ENCODE measurements at regions not wholly inside any gene's neighbourhood (a gene's known extent, or its start where the extent isn't known, plus 50 kb on each side); places are given as distances from the start of the nearest gene placed in this dataset.

DNA sequence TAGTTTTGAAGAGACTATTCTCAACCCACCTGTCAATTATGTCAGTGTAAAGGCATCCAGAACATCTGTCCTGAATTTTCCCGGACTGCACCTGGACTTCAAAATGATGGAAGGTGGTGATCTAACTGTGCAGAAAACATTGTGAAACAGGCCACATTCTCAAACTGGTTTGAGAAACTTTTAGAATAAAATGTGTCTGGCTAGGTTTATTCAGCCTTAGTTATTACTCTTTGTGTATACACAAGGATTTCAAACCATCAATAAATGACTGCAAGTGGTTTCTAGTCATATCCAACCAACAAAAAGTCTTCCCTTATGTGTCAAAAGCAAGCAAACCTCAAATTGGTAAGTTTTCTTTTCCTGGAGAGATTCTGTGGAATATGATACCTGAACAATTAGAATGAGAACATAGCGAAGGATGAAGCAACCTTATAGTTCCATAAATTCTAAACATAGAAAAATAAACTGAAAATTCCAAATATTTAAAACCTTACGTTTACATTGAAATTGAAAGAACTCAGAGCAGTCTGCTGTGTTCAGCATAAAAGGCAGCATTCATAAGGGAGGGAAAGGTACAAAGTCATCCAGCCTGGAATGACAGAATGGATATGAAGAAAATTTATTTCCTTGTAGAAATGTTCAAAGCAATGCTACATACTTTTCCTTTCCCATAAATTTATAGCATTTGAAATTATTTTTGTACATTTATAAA lies 306.6 kb upstream of the TGFBR2 start:
- Histone ChIP-seq H3K4me1 (ENCODE audit: control insufficient read depth, insufficient read depth, low read length) (no peaks in the 10 kb centered on the region), H3K9ac (ENCODE audit: extremely low read depth, low read length, poor library complexity, severe bottlenecking) (no peak overlapping the region), H3K36me3 (ENCODE audit: control insufficient read depth, insufficient read depth, low read length) (no peaks in the 10 kb centered on the region), H3K27ac (ENCODE audit: low read depth, low read length) (no peak overlapping the region), H3K27me3 (ENCODE audit: control insufficient read depth, insufficient read depth, low read length, poor library complexity, severe bottlenecking) (no peaks in the 10 kb centered on the region), H3K9me3 (ENCODE audit: control insufficient read depth, low read length) (peaks cover 13% of the 10 kb centered on the region), H3K4me3 (ENCODE audit: low read length) (no peak overlapping the region)
- Mint-ChIP-seq H3K9me3 (peaks cover 8% of the 10 kb centered on the region), H3K4me1 (peaks cover 5% of the 10 kb centered on the region), H3K4me3 (no peak overlapping the region), H3K36me3 (ENCODE audit: low read depth) (no peaks in the 10 kb centered on the region), H3K27me3 (ENCODE audit: insufficient read depth) (no peaks in the 10 kb centered on the region), H3K27ac (no peak overlapping the region)
- DNase-seq: no peak
- 92 to 100% methylated on average over 2 to 3 of the region's 3 CpGs for WGBS, 2 experiments (ENCODE audit: insufficient coverage in 1 of 2, insufficient read length in 1 of 2)
- TF ChIP-seq, protein P1, sequence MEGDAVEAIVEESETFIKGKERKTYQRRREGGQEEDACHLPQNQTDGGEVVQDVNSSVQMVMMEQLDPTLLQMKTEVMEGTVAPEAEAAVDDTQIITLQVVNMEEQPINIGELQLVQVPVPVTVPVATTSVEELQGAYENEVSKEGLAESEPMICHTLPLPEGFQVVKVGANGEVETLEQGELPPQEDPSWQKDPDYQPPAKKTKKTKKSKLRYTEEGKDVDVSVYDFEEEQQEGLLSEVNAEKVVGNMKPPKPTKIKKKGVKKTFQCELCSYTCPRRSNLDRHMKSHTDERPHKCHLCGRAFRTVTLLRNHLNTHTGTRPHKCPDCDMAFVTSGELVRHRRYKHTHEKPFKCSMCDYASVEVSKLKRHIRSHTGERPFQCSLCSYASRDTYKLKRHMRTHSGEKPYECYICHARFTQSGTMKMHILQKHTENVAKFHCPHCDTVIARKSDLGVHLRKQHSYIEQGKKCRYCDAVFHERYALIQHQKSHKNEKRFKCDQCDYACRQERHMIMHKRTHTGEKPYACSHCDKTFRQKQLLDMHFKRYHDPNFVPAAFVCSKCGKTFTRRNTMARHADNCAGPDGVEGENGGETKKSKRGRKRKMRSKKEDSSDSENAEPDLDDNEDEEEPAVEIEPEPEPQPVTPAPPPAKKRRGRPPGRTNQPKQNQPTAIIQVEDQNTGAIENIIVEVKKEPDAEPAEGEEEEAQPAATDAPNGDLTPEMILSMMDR (conservative IDR thresholded peaks at IDR 0.05): no peak

DNA sequence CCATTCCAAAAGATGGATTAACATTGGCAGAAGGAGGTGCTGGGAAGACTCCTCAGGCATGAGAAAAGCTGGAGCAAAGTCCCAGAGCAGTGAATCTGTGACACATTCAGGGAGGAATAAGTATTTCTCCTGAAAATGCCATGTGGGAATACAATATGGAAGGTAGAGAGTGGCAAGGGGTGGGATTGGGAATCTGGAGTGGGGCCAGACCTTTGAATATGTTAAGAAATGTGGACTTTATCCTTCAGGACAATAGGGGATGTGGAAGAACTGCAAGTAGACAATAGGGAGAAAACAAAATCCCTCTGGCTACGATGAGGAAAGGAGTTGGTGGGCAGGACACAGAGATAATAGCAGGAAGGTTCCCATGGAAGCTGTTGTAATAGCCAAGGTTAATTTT lies 305.6 kb upstream of the TGFBR2 start:
- Mint-ChIP-seq H3K27me3 (ENCODE audit: insufficient read depth) (no peaks in the 10 kb centered on the region), H3K9me3 (peaks cover 8% of the 10 kb centered on the region), H3K4me1 (peaks cover 5% of the 10 kb centered on the region), H3K36me3 (ENCODE audit: low read depth) (no peaks in the 10 kb centered on the region), H3K4me3 (no peak overlapping the region), H3K27ac (no peak overlapping the region)
- Histone ChIP-seq H3K4me3 (ENCODE audit: low read length) (no peak overlapping the region), H3K27ac (ENCODE audit: low read depth, low read length) (no peak overlapping the region), H3K36me3 (ENCODE audit: control insufficient read depth, insufficient read depth, low read length) (no peaks in the 10 kb centered on the region), H3K9me3 (ENCODE audit: control insufficient read depth, low read length) (peaks cover 13% of the 10 kb centered on the region), H3K27me3 (ENCODE audit: control insufficient read depth, insufficient read depth, low read length, poor library complexity, severe bottlenecking) (no peaks in the 10 kb centered on the region), H3K9ac (ENCODE audit: extremely low read depth, low read length, poor library complexity, severe bottlenecking) (no peak overlapping the region), H3K4me1 (ENCODE audit: control insufficient read depth, insufficient read depth, low read length) (no peaks in the 10 kb centered on the region)
- TF ChIP-seq, protein P1 (conservative IDR thresholded peaks at IDR 0.05): no peak
- WGBS, 2 experiments (ENCODE audit: insufficient coverage in 1 of 2, insufficient read length in 1 of 2): 80 to 86% methylated on average over 1 of the region's 1 CpG
- DNase-seq: no peak

DNA sequence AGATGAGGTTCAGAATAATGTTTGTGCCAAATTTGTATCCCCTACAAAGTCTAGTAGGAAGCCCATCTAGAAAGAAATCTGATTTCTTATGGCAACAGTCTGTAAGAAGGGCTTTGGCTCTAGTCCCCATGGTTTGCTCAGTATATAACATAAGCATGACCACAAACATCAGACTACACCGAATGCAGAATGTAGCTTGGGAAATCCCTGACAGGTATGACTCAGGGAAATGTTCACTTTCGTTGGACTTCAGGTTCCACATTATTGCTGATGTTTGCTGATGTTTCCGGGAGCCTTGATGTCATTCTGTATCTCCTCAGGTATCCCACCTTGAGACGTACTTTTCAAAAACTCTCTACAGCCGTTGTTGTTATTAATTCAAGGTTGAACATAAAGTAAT lies 304.4 kb upstream of the TGFBR2 start:
- no peaks in the 10 kb centered on the region for H3K4me1 ChIP-seq (ENCODE audit: control insufficient read depth, insufficient read depth, low read length)
- no peak overlapping the region for H3K4me3 ChIP-seq (ENCODE audit: low read length)
- H3K9me3 Mint-ChIP-seq: peaks cover 8% of the 10 kb centered on the region
- no peak overlapping the region for H3K27ac ChIP-seq (ENCODE audit: low read depth, low read length)
- TF ChIP-seq, protein P1 (conservative IDR thresholded peaks at IDR 0.05): no peak
- no peak overlapping the region for H3K9ac ChIP-seq (ENCODE audit: extremely low read depth, low read length, poor library complexity, severe bottlenecking)
- no peak overlapping the region for H3K4me3 Mint-ChIP-seq
- no peaks in the 10 kb centered on the region for H3K27me3 ChIP-seq (ENCODE audit: control insufficient read depth, insufficient read depth, low read length, poor library complexity, severe bottlenecking)
- H3K27ac Mint-ChIP-seq: no peak overlapping the region
- H3K36me3 Mint-ChIP-seq (ENCODE audit: low read depth): no peaks in the 10 kb centered on the region
- H3K9me3 ChIP-seq (ENCODE audit: control insufficient read depth, low read length): peaks cover 13% of the 10 kb centered on the region
- H3K27me3 Mint-ChIP-seq (ENCODE audit: insufficient read depth): no peaks in the 10 kb centered on the region
- 77 to 80% methylated on average over 4 to 5 of the region's 5 CpGs for WGBS, 2 experiments (ENCODE audit: insufficient coverage in 1 of 2, insufficient read length in 1 of 2)
- H3K4me1 Mint-ChIP-seq: peaks cover 5% of the 10 kb centered on the region
- no peak for DNase-seq
- H3K36me3 ChIP-seq (ENCODE audit: control insufficient read depth, insufficient read depth, low read length): no peaks in the 10 kb centered on the region

All from endodermal cell (in vitro differentiated cells).